Epithelial cell of proximal tubule (primary cell): ENCODE measurements at regions not wholly inside any gene's neighbourhood (a gene's known extent, or its start where the extent isn't known, plus 50 kb on each side); places are given as distances from the start of the nearest gene placed in this dataset.

ENCODE experiments used
- DNase-seq: peaks from one replicate; pipeline ENCODE4 v3.0.0-alpha.2; 2011; ENCODE audit warnings: low read depth
- H3K4me3 ChIP-seq: 2 replicates; pipeline ENCODE4 v1.5.1; 2011; ENCODE audit warnings: low read depth, mild to moderate bottlenecking, low read length
- CTCF ChIP-seq: conservative IDR thresholded peaks from 2 replicates; pipeline ENCODE4 v1.5.1; 2012; ENCODE audit warnings: low read depth, mild to moderate bottlenecking, low read length

GRCh38 chr13:40465015-40465390, 201.4 kb downstream of the FOXO1 start:
- TF ChIP-seq CTCF: no peak
- DNase-seq: no peak
- no peak overlapping the region for H3K4me3 ChIP-seq

- H3K4me3 ChIP-seq: no peak overlapping the region
- no peak for DNase-seq
- no peak for TF ChIP-seq CTCF
Measured at GRCh38 chr13:40466272-40466671, 200.2 kb downstream of the FOXO1 start.

GRCh38 chr13:40468227-40468838, 198.1 kb downstream of the FOXO1 start:
- TF ChIP-seq CTCF: no peak
- no peak overlapping the region for H3K4me3 ChIP-seq
- DNase-seq: no peak

GRCh38 chr13:40469581-40470310, 196.7 kb downstream of the FOXO1 start:
- no peak for DNase-seq
- no peak for TF ChIP-seq CTCF
- H3K4me3 ChIP-seq: no peak overlapping the region

- no peak for TF ChIP-seq CTCF
- no peak overlapping the region for H3K4me3 ChIP-seq
- DNase-seq: no peak
Measured at GRCh38 chr13:40470660-40471059, 195.8 kb downstream of the FOXO1 start.

- DNase-seq: no peak
- no peak for TF ChIP-seq CTCF
- H3K4me3 ChIP-seq: no peak overlapping the region
Measured at GRCh38 chr13:40471076-40471475, 195.4 kb downstream of the FOXO1 start.

GRCh38 chr13:40471911-40472310, 194.5 kb downstream of the FOXO1 start:
- no peak for DNase-seq
- no peak overlapping the region for H3K4me3 ChIP-seq
- no peak for TF ChIP-seq CTCF
